Ishikawa (cell line): ENCODE measurements at regions not wholly inside any gene's neighbourhood (a gene's known extent, or its start where the extent isn't known, plus 50 kb on each side); places are given as distances from the start of the nearest gene placed in this dataset.

Experiments
- CREB1 ChIP-seq: IDR thresholded peaks from 2 replicates; pipeline ENCODE4 v1.6.1; 2012; ENCODE audit warnings: low read depth
- EGR1 ChIP-seq: IDR thresholded peaks from 2 replicates; pipeline ENCODE4 v1.6.1; 2012
- EP300 ChIP-seq: IDR thresholded peaks from 2 replicates; pipeline ENCODE4 v1.6.1; 2012; ENCODE audit warnings: borderline replicate concordance
- TEAD4 ChIP-seq: IDR thresholded peaks from 2 replicates; pipeline ENCODE4 v1.6.1; 2012

DNA sequence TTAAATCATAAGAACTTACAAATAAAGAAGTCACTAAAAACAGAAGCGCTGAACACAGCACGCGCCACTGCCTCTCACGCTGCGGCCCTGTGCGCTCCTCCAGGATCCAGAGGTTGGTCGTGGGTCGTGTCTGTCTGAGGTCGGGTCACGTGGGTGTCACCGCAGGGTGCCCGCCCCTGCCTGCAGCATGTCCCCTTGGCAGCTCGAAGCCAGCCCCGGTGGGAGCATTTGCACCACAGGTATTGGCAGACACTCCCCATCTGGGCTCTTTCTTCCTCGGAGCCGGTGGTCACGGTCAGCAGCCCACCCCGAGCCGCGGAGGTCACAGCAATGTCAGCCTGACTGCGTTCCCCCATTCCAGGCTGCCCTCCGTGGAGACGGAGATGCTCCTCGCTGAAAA is 88.6 kb downstream of the PDGFA start:
- no peak for TF ChIP-seq EP300
- TF ChIP-seq TEAD4 = no peak
- no peak for TF ChIP-seq CREB1
- TF ChIP-seq EGR1 = no peak
